Fibroblast of the conjunctiva (primary cell): ENCODE measurements at regions not wholly inside any gene's neighbourhood (a gene's known extent, or its start where the extent isn't known, plus 50 kb on each side); places are given as distances from the start of the nearest gene placed in this dataset.
"Not testable (repeated sequence)": the region's sequence is repeated elsewhere in the genome, so short reads cannot be mapped to it uniquely, and the experiment has no call there.

Experiments
- DNase-seq: peaks from one replicate; pipeline ENCODE4 v3.0.0-alpha.2; 2010; ENCODE audit warnings: low read depth

DNA sequence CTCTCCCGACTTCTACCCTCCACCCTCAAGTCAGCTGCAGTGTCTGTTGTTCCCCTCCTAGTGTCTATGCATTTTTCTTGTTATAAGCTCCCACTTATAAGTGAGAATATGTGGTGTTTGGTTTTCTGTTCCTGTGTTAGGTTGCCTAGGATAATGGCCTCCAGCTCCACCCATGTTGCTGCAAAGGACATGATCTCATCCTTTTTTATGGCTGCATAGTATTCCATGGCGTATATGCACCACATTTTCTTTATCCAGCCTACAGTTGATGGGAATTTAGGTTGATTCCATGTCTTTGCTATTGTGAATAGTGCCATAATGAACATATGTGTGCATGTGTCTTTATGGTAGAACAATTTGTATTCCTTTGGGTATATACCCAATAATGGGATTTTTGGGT lies 80.7 kb downstream of the SPTSSA start:
- DNase-seq: not testable (repeated sequence)

DNA sequence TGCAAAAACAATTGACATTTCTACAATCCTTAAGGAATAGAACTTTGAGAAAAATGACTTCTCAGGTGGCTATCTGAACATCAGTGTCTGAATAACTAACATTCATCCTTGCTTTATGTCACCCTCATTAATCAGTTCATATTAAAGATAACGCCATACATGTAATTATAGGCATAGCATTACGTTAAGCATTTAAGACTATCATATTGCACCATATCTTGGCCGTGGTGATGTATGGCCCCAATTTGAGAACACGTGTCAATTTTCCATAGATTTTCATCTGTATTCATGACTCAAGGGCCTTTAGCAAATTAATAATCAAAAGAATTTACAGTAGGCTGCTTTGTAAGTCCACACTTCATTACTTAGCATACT lies 81.6 kb downstream of the SPTSSA start:
- DNase-seq: no peak

DNA sequence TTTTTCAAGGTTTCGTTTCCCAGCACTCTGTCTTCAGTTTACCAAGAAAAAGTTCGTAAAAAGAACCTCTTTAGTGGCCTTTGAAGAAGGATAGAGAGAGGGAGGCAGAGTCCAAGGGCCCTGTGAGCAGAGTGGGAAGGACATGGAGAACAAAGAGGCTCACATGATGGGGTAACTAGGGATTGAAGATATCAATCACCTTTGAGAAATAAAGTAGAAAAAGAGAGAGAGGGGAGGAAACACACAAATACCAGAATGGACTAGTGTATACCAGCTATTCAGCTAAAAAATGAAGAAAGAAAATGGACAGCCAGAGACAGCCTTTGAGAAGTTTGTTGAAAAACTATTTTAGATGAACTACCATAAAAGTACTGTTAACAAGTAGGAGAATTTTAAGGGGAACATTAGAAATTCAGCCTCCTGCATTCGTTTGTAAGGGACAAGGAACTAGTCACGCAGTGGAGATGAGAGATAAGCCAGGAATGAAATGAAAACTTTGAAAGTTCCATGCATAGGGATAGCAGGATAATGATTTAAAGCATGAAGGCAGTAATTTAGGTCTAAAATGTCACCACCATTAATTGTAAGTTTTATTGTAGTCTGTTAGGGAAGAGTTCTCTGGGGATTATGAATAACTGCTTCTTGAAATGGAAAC lies 82.1 kb downstream of the SPTSSA start:
- no peak for DNase-seq

DNA sequence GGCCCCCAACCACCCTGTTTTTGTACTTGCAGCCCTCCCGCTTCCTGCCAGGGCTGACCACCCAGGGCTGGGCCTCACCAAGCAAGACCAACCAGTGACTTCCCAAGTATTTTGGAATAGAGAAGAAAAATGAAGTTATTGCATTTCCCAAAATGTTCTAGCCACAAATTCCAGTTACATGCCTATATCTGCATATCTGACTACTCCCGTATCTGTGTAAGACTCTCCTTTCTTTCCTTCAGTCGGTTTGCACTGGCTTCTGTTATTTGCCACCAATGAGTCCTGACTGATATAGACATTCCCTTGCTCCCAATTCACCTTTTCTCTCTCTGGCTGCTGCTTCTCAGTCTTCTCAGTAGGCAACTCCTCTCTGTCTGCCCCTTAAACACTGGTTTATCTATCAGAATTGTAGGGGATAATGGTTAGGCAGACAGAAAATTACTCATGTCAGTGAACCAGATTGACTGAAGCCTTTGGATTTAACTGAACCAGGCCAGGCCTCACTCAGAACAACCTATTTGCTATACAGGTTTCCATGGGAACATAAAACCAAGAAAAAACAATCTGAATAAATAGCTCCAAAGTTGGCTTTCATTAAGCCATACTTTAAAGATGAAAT lies 85.3 kb downstream of the SPTSSA start:
- DNase-seq: no peak

DNA sequence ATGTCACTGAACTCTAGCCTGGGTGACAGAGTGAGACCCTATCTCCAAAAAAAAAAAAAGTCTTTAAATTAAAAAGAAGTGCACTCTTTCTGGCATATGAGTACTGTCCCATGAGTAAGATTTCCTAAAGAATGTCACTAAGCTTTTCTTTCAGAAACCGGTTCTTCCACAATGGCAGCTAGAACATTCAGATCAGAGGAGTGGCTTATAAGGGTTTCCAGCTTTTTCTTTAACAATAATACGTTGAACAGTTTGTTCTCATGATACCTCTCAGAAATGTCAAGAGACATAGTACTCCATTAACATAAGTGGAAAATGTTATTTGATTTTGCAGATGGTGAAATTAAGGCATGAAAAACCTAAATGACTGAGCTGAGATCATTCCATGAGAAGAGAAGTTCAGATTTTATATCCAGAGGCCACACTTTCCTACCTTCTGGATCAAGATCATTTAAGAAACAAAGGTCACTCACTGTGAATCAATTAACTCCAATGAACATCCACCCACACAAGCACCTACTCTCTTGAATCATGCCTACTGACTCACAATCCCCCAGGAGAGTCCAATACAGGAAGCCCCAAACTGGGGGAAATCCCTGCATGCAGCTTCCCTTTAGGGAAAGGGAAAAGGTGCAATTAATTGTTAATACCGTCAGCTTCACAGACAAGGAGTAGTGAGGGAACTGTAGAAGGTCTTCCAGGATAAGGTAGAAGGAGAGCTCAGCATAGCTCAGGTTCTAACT lies 86.9 kb downstream of the SPTSSA start:
- DNase-seq: no peak

DNA sequence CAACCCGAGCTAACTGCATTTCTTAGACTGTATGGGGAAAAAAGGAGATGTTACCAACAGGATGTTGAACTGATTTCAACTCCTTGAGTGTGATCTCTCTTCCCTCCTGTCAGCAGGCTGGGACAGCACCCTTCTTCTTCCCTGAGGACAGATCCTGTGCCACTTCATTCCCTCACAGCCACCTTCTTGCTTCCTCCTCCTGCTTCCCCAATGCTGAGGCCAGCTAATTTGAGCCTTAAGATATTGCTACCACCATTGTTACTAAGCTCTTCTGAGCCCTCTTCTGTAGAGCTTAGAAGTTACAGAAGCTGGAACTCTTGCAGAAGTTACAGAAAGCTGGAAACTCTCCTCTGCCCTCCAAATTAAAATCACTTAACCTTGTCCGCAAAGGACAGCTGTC lies 88.8 kb downstream of the SPTSSA start:
- no peak for DNase-seq

DNA sequence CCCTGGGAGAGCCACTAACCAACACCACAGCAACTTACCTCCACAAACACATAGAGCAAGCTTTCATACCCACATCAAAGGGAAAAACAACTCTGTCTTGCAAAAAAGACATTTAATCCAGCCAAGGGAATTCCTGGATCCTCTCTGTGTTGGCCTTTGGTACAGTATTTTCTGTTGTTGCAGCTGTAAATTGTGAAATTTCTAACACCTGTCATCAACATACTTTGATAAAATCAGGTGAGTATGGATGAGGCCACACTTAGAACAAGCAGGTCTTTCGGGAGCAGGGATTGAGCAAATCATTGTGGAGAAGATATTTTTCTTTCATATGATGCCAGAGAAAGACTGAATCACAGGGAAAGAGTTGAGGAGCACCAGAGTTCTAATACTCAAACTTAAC lies 89.3 kb downstream of the SPTSSA start:
- DNase-seq: no peak

DNA sequence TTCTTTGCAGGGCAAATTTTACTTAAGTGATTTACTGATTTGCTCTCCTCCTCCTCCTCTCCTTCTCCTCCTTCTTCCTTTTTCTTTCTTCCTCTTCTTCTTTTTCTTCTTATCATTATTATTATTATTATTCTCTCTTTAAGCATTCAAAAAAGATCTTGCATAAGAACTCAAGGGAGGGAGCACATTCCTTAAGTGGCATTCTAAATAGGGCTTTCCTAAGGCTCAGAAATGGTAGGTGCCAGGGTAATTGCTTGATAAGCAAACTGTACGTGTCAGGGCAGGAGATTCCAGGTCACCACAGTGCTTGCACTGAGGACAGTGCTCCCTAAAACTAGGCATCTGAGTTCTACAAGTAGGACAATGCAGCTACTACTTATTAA lies 92.4 kb downstream of the SPTSSA start:
- DNase-seq: no peak

DNA sequence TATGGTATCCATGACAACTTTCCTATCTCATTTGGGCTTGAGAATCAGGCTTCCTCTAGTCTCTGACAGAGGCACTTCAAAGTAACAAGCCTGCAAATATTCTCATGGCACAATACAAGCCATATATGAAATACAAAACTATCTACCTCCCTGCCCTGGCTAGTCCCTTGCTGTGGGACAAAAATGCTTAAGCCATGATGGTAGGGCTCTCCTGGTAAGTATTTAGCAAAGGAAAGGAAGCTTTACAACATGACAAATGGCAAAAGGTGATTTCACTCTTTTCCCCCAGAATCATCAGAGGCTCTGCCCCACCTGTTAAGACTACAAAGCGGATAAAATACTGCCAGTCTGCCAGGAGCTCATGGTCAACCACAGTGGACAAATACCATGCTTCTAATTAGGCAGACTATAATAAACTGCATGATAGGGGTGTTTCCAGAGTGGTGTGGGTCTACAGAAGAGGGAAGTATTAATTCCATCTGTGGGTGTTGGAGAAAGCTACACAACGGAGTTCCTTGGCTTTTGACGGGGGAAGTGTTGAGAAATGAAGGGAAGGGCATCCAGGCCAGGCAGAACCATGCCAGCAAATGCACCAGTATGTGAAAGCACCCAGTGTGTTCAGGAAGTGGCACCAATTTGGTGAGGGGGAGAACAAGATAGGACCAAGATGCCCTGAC lies 92.9 kb downstream of the SPTSSA start:
- no peak for DNase-seq

DNA sequence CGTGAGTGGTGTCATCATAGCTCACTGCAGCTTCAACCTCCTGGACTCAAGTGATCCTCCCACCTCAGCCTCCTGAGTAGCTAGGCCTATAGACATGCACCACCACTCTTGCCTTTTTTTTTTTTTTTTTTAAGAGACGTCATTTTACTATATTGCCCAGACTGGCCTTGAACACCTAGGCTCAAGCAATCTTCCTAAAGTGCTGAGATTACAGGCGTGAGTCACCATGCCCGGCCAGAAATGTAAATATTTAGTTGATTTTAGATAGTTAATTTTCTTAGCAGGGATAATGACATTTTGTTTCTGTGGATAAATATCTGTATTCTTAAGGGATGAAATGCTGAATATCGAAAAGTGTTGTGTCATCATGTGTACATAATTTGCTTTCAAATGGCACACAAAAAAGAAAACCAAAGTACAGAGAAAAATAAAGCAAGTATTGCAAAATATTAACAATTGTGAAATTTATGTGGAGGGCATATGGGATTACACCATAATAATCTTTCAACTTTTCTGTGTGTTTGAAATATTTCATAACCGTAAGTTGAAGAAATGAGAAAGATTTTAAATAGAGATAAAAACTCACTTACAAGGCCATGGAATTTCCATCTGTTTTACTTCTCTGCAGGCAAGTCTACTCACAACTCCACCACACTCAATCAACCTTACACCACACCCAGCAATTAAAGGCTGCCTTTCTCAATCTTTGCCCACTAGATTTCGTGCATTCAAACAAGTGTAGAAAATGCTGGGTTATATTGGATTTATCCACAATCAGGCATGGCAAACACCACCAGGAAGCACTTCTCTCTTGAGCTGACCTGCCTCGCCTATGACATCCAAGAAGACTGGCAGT lies 93.7 kb downstream of the SPTSSA start:
- DNase-seq: peak; percentile 37

DNA sequence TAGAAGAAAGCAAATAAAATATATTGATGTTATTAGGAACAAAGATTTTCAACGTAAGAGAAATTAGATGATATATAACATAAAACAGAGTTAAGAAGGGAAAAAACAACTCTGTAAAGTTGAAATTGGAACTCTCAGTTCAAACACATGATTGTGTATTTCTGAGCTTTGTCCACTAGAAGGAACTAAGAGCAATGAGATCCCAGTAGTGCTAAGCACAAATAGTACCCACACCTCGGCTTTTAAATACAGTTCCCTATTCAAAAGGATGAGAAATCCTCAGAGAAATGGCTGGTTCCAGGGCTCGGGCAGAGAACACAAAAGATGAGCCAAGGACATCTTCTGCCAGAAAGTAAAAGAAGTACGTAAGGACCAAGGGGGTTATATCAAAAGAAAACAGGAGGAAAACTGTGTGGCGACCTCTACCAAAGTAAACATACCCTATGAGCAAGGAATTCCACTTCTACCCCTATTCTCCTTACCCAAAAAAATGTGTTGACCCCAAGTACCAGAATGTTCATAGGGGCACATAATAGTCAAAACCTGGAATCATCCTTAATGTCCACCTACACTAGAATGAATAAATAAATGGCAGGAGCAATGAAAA lies 96.6 kb downstream of the SPTSSA start:
- DNase-seq: no peak

DNA sequence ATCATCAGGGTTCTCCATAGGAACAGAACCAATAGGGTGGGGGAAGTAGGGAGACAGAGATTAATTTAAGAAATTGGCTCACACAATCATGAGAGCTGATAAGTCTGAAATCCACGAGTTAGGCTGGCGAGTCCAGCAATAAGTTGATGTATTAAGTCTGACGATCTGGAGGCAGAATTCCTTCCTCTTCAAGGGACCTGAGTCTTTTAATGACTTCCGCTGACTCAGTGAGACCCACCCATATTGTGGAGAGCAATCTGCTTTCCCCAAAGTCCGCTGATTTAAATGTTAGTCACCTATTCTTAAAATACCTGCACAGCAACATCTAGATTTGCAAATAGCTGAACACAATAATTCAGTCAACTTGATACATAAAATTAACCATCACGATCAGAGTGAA lies 97.8 kb downstream of the SPTSSA start:
- no peak for DNase-seq

DNA sequence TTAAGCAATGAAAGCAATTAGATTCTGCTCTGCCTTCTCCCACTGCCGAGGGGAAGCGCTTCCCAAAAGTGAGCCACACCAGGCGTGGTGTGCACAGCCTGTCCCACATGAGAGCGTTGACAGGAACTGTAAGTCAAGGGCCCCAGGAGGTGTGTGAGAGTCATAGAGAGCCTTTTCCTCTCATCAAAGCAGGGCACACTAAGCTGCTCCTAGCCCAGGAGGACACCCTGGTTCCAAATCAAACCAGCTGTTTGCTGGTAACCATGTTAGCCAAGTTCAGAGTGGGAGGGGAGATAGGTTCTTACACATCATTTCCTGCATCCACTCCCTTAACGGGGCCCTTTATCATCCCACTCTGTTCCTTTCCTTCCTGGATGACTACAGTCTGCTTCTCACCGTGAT lies 98.3 kb downstream of the SPTSSA start:
- DNase-seq: no peak

DNA sequence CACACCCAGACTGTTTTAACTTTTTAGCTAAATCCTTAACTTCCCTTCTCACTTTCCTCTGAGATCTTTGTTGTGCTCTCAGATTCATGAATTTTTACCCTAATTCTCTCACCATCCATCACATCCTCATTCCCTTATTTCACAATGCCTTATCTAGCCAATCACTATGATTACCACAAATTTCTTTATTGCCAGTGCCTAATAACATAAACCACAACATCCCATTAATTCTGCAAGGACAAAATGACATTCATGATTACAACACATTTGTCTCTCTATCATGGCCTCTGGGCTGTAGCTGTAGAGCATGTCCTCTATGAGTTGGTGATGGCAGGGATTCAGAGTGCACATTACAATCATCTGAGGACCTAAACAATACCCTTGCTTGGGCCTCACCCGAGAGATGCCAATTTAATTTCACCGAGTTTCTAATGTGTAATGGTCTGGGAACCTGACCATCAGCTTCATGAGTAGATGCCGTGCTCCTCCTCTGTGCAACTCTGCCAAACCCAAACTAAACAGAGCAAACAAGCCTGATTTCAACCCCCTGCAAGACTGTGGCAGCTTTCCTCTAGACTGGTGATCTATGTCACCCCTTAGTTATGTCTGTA lies 99.3 kb downstream of the SPTSSA start:
- no peak for DNase-seq

DNA sequence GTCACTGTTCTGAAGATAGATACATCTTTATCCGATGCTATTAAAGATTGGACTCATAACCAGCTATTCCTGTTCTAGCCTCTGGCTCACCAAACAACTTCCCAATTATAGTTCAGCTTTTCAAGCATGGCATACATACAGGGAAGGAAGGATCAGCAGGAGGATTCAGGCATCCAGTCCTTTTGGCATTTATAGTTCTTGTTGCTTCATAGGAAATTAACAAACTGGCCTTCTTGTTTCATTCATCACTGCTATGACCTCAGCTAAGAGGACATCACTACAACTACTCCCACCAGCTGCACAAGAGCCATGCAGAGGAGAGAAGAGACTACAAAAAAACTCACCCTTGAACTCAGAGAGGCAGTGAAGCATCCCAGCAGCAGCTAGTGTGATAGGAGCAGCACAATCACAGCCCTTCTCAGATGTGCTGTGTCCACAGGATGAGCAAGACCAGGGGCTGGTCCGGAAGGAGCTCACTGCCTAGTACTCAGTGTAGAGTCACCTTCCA lies 100.5 kb downstream of the SPTSSA start:
- no peak for DNase-seq

DNA sequence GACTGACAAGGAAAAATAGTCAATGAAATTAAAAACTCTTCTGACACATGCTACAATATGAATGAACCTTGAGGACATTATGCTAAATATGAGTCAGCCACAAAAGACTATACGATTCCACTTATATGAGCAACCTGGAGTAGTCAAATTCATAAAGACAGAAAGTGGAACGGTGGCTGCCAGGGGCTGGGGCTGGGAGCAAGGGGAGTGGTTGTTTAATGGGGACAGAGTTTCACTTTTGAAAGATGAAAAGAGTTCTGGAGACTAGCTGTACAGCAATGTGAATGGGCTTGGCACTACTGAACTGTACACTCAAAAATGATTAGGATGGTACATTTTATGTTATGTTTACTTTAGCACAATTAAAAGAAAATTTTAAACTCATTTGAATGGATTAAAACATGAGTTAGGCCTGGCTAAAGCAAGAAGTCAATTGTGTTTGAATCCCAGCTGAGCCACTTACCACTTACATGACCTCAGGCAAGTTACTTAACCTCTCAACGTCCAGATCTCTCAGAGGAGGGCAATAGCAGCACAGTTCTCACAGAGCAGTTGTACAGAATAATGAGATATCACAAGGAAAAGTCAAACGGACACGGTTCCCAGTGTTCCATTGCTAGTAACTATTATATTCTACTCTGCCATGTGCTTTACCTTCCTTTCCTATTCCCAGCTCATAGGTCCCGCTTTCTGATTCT lies 102.5 kb downstream of the SPTSSA start:
- DNase-seq: no peak

DNA sequence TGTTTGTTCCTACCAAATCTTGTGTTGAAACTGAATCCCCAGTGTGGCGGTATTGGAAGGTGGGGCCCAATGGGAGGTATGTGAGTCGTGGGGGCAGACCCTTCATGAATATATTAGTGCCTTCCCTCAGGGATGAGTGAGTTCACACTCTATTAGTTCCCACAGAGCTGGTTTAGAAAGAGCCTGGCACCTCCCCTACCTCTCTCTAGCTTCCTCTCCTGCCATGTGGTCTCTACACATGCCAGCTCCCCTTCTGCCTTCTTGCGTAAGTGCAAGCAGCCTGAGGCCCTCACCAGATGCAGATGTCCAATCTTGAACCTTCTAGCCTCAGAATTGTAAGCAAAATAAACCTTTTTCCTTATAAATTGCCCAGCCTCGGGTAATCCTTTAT lies 105.8 kb downstream of the SPTSSA start:
- no peak for DNase-seq

DNA sequence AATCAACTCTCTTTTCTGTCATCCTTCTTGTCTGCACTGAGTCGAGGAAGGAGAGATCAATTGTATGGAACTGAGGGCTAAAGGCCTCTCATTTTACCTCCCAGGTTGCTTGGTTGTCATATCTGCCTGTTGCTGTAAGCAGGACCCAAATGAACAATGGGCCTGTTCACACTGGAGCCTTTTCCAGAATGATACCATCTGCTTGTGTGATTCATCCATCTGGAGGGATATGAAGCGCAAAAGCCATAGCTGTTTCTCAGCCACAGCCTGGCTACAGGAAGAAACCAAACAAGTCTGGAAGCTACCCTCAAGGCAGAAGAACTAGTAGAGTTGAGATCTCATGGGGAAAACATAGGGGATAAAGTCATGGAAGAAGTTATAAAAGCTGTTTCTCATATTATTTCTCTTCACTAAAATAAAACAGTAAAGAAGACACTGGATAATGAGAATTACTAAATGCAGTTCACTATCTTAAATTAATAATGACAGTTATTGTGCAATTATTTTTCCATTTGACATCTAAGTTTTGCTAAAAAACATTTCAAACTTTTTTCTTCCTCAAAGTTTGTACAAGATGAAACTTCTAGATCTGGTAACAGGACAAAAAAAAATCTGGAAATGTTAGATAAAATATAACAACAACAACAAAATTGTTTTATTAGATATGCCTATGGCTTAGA lies 106.3 kb downstream of the SPTSSA start:
- no peak for DNase-seq

DNA sequence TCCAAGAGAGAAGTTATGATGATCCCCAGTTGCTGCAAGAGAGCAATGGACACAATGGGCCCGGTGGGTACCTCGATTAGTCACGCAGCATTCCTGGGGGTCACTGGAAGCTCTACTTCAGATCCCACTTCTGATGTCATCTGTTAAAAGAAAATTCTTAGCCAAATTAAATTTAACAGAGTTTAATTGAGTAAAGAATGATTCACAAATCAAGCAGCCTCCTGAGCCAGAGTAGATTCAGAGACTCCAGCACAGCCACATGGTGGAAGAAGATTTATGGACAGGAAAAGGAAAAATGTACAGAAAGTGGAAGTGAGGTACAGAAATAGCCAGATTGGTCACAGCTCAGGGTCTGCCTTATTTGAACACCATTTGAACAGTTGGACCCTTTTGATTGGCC lies 107.5 kb downstream of the SPTSSA start:
- no peak for DNase-seq

DNA sequence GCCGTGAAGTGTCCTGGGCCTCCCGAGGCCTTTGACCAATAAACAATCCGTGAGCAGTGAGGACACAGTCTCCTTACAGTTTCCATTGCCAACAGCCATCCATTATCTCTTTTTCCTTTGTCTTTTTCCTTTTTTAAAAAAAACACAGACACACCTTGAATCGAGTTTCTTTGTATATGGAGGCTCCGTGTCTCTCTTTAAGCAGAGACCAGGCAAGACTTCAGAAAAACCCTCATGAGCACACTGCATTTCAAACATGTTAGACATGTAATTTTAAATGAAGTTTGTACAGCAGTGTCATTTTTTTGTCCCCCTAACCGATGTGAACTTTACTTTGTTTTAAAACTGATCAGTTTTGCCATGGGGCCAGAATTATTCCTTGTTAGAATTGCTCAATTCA lies 111.1 kb downstream of the SPTSSA start:
- DNase-seq: no peak
